WTC11 (cell line): ENCODE measurements at regions not wholly inside any gene's neighbourhood (a gene's known extent, or its start where the extent isn't known, plus 50 kb on each side); places are given as distances from the start of the nearest gene placed in this dataset.

Experiments used
- ATAC-seq: fragments of 200-7000 bp; cut with Tn5 transposase; 2 replicates; pipeline ENCODE4 v1.10.0; 2021; ENCODE audit warnings: mild to moderate bottlenecking, moderate library complexity
- CTCF ChIA-PET: fragments of 300-600 bp; sonication (Branson Sonifier 250); formaldehyde crosslinking; loops from one replicate; lab custom pipeline; 2021; ENCODE audit warnings: antibody characterized with exemption; lab: Charles Lee
- POLR2A ChIA-PET: fragments of 350-600 bp; sonication (Branson Sonifier 250); formaldehyde crosslinking; loops from one replicate; lab custom pipeline; 2021; ENCODE audit warnings: antibody characterized with exemption; lab: Charles Lee
- DNase-seq: peaks from one replicate; pipeline ENCODE4 v3.0.0; 2021; ENCODE audit warnings: low spot score
- H3K27ac Mint-ChIP-seq: 2 replicates; pipeline ENCODE4 v1.8.0; 2021; ENCODE audit warnings: mixed read lengths
- H3K27me3 Mint-ChIP-seq: 2 replicates; pipeline ENCODE4 v1.8.0; 2021; ENCODE audit warnings: low read depth, mild to moderate bottlenecking, moderate library complexity, mixed read lengths
- H3K36me3 Mint-ChIP-seq: 2 replicates; pipeline ENCODE4 v1.8.0; 2021; ENCODE audit warnings: mixed read lengths
- H3K4me1 Mint-ChIP-seq: 2 replicates; pipeline ENCODE4 v1.8.0; 2022; ENCODE audit warnings: mixed read lengths
- H3K4me3 Mint-ChIP-seq: 2 replicates; pipeline ENCODE4 v1.8.0; 2021; ENCODE audit warnings: mild to moderate bottlenecking, moderate library complexity, mixed read lengths
- H3K9me3 Mint-ChIP-seq: 2 replicates; pipeline ENCODE4 v1.8.0; 2021; ENCODE audit warnings: mixed read lengths
- ESRRA ChIP-seq: sonication (generic); formaldehyde crosslinking; IDR thresholded peaks from 2 replicates; pipeline ENCODE4 v1.8.1; 2022; ENCODE audit warnings: mild to moderate bottlenecking, missing genetic modification reagents, borderline replicate concordance
- FOXJ3 ChIP-seq: sonication (generic); formaldehyde crosslinking; IDR thresholded peaks from 2 replicates; pipeline ENCODE4 v1.9.0; 2021; ENCODE audit warnings: missing genetic modification reagents, mild to moderate bottlenecking, borderline replicate concordance
- FOXP1 ChIP-seq: sonication (generic); formaldehyde crosslinking; IDR thresholded peaks from 2 replicates; pipeline ENCODE4 v1.8.0; 2022; ENCODE audit warnings: missing genetic modification reagents, mild to moderate bottlenecking, moderate library complexity, borderline replicate concordance
- NR3C1 ChIP-seq: sonication (generic); formaldehyde crosslinking; conservative IDR thresholded peaks from 2 replicates; pipeline ENCODE4 v1.8.1; 2023; ENCODE audit warnings: low read depth, mild to moderate bottlenecking, missing genetic modification reagents
- OVOL2 ChIP-seq: fragments of 250-450 bp; sonication (Bioruptor Pico); IDR thresholded peaks from 2 replicates; pipeline ENCODE4 v1.9.0; 2021; ENCODE audit warnings: mild to moderate bottlenecking, borderline replicate concordance
- SMAD4 ChIP-seq: sonication (generic); formaldehyde crosslinking; IDR thresholded peaks from 2 replicates; pipeline ENCODE4 v1.8.0; 2022; ENCODE audit warnings: mild to moderate bottlenecking, missing genetic modification reagents
- SP1 ChIP-seq: sonication (generic); formaldehyde crosslinking; conservative IDR thresholded peaks from 2 replicates; pipeline ENCODE4 v1.8.1; 2022; ENCODE audit warnings: missing genetic modification reagents
- TEAD1 ChIP-seq: sonication (generic); formaldehyde crosslinking; IDR thresholded peaks from 2 replicates; pipeline ENCODE4 v1.8.0; 2022; ENCODE audit warnings: mild to moderate bottlenecking, missing genetic modification reagents
- TEAD4 ChIP-seq: sonication (generic); formaldehyde crosslinking; IDR thresholded peaks from 2 replicates; pipeline ENCODE4 v1.8.0; 2022; ENCODE audit warnings: mild to moderate bottlenecking, missing genetic modification reagents
- ZNF138 ChIP-seq: sonication (generic); formaldehyde crosslinking; conservative IDR thresholded peaks from 2 replicates; pipeline ENCODE4 v1.8.1; 2022; ENCODE audit warnings: mild to moderate bottlenecking, moderate library complexity, missing genetic modification reagents
- ZNF317 ChIP-seq: sonication (generic); formaldehyde crosslinking; IDR thresholded peaks from 2 replicates; pipeline ENCODE4 v1.8.1; 2023; ENCODE audit warnings: low read depth, mild to moderate bottlenecking, moderate library complexity, missing genetic modification reagents, borderline replicate concordance
- ZNF416 ChIP-seq: fragments of 250-450 bp; sonication (Bioruptor Pico); IDR thresholded peaks from 2 replicates; pipeline ENCODE4 v1.9.0; 2021; ENCODE audit warnings: mild to moderate bottlenecking, inconsistent platforms
- TF ChIP-seq, protein P1 (sequence below): sonication (generic); formaldehyde crosslinking; IDR thresholded peaks from 2 replicates; pipeline ENCODE4 v1.8.1; 2023; ENCODE audit warnings: mild to moderate bottlenecking, moderate library complexity, missing genetic modification reagents
- TF ChIP-seq, protein P2 (sequence below): sonication (generic); formaldehyde crosslinking; conservative IDR thresholded peaks from 2 replicates; pipeline ENCODE4 v1.8.1; 2022; ENCODE audit warnings: mild to moderate bottlenecking, missing genetic modification reagents
- TF ChIP-seq, protein P3 (sequence below): sonication (generic); formaldehyde crosslinking; IDR thresholded peaks from 2 replicates; pipeline ENCODE4 v1.8.0; 2022; ENCODE audit warnings: mild to moderate bottlenecking, missing genetic modification reagents
- TF ChIP-seq, protein P4 (sequence below): sonication (generic); formaldehyde crosslinking; IDR thresholded peaks from 2 replicates; pipeline ENCODE4 v1.8.1; 2022; ENCODE audit warnings: missing genetic modification reagents, borderline replicate concordance
- TF ChIP-seq, protein P5 (sequence below): sonication (generic); formaldehyde crosslinking; IDR thresholded peaks from 2 replicates; pipeline ENCODE4 v1.8.1; 2023; ENCODE audit warnings: mild to moderate bottlenecking, missing genetic modification reagents
- TF ChIP-seq, protein P6 (sequence below): fragments of 250-450 bp; sonication (Bioruptor Pico); IDR thresholded peaks from 2 replicates; pipeline ENCODE4 v1.8.0; 2021; ENCODE audit warnings: mild to moderate bottlenecking
- TF ChIP-seq, protein P7 (sequence below): sonication (generic); formaldehyde crosslinking; IDR thresholded peaks from 2 replicates; pipeline ENCODE4 v1.8.1; 2023; ENCODE audit warnings: mild to moderate bottlenecking, missing genetic modification reagents, moderate library complexity
- TF ChIP-seq, protein P8 (sequence below): sonication (generic); formaldehyde crosslinking; IDR thresholded peaks from 2 replicates; pipeline ENCODE4 v1.8.0; 2022; ENCODE audit warnings: mild to moderate bottlenecking, missing genetic modification reagents
- TF ChIP-seq, protein P9 (sequence below): sonication (generic); formaldehyde crosslinking; IDR thresholded peaks from 2 replicates; pipeline ENCODE4 v1.8.1; 2022; ENCODE audit warnings: low read depth, mild to moderate bottlenecking, moderate library complexity, missing genetic modification reagents, borderline replicate concordance

DNA sequence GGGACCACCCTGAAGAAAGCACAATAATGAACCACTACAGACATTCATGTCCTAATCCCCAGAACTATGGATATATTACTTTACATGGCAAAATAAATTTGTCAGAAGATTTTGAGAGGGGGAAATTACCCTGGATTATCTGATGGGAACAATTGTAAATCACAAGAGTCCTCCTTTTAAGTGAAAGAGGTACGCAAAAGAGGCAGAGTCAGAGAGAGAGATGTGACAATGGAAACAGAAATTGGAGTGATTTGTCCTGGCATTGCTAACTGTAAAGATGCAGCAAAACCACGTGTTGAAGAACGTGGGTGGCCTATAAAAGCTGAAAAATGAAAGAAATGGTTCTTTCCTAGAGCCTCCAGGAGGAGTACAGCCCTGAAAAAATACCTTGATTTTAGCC is 1121.4 kb upstream of the ALCAM start:
- ChIA-PET CTCF (no interaction called here), POLR2A (no interaction called here)
- TF ChIP-seq TEAD1 (CRISPR knock-in tag), result no peak
- TF ChIP-seq OVOL2 (CRISPR knock-in tag), result no peak
- TF ChIP-seq, protein P1, sequence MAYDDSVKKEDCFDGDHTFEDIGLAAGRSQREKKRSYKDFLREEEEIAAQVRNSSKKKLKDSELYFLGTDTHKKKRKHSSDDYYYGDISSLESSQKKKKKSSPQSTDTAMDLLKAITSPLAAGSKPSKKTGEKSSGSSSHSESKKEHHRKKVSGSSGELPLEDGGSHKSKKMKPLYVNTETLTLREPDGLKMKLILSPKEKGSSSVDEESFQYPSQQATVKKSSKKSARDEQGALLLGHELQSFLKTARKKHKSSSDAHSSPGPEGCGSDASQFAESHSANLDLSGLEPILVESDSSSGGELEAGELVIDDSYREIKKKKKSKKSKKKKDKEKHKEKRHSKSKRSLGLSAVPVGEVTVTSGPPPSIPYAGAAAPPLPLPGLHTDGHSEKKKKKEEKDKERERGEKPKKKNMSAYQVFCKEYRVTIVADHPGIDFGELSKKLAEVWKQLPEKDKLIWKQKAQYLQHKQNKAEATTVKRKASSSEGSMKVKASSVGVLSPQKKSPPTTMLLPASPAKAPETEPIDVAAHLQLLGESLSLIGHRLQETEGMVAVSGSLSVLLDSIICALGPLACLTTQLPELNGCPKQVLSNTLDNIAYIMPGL (CRISPR knock-in tag), result no peak
- no peak for TF ChIP-seq FOXJ3 (CRISPR knock-in tag)
- TF ChIP-seq, protein P2, sequence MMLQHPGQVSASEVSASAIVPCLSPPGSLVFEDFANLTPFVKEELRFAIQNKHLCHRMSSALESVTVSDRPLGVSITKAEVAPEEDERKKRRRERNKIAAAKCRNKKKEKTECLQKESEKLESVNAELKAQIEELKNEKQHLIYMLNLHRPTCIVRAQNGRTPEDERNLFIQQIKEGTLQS, result no peak
- TF ChIP-seq, protein P3, sequence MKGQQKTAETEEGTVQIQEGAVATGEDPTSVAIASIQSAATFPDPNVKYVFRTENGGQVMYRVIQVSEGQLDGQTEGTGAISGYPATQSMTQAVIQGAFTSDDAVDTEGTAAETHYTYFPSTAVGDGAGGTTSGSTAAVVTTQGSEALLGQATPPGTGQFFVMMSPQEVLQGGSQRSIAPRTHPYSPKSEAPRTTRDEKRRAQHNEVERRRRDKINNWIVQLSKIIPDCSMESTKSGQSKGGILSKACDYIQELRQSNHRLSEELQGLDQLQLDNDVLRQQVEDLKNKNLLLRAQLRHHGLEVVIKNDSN, result no peak
- TF ChIP-seq, protein P4, sequence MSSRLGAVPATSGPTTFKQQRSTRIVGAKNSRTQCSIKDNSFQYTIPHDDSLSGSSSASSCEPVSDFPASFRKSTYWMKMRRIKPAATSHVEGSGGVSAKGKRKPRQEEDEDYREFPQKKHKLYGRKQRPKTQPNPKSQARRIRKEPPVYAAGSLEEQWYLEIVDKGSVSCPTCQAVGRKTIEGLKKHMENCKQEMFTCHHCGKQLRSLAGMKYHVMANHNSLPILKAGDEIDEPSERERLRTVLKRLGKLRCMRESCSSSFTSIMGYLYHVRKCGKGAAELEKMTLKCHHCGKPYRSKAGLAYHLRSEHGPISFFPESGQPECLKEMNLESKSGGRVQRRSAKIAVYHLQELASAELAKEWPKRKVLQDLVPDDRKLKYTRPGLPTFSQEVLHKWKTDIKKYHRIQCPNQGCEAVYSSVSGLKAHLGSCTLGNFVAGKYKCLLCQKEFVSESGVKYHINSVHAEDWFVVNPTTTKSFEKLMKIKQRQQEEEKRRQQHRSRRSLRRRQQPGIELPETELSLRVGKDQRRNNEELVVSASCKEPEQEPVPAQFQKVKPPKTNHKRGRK, result no peak
- no peak for TF ChIP-seq ZNF317
- TF ChIP-seq, protein P5, sequence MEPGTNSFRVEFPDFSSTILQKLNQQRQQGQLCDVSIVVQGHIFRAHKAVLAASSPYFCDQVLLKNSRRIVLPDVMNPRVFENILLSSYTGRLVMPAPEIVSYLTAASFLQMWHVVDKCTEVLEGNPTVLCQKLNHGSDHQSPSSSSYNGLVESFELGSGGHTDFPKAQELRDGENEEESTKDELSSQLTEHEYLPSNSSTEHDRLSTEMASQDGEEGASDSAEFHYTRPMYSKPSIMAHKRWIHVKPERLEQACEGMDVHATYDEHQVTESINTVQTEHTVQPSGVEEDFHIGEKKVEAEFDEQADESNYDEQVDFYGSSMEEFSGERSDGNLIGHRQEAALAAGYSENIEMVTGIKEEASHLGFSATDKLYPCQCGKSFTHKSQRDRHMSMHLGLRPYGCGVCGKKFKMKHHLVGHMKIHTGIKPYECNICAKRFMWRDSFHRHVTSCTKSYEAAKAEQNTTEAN (CRISPR knock-in tag), result no peak
- TF ChIP-seq, protein P6, sequence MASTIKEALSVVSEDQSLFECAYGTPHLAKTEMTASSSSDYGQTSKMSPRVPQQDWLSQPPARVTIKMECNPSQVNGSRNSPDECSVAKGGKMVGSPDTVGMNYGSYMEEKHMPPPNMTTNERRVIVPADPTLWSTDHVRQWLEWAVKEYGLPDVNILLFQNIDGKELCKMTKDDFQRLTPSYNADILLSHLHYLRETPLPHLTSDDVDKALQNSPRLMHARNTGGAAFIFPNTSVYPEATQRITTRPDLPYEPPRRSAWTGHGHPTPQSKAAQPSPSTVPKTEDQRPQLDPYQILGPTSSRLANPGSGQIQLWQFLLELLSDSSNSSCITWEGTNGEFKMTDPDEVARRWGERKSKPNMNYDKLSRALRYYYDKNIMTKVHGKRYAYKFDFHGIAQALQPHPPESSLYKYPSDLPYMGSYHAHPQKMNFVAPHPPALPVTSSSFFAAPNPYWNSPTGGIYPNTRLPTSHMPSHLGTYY (CRISPR knock-in tag), result no peak
- no peak for TF ChIP-seq SMAD4 (CRISPR knock-in tag)
- TF ChIP-seq ESRRA (CRISPR knock-in tag), result no peak
- no peak for TF ChIP-seq SP1 (CRISPR knock-in tag)
- TF ChIP-seq ZNF416 (CRISPR knock-in tag), result no peak
- TF ChIP-seq, protein P7, sequence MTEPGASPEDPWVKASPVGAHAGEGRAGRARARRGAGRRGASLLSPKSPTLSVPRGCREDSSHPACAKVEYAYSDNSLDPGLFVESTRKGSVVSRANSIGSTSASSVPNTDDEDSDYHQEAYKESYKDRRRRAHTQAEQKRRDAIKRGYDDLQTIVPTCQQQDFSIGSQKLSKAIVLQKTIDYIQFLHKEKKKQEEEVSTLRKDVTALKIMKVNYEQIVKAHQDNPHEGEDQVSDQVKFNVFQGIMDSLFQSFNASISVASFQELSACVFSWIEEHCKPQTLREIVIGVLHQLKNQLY, result no peak
- TF ChIP-seq, protein P8, sequence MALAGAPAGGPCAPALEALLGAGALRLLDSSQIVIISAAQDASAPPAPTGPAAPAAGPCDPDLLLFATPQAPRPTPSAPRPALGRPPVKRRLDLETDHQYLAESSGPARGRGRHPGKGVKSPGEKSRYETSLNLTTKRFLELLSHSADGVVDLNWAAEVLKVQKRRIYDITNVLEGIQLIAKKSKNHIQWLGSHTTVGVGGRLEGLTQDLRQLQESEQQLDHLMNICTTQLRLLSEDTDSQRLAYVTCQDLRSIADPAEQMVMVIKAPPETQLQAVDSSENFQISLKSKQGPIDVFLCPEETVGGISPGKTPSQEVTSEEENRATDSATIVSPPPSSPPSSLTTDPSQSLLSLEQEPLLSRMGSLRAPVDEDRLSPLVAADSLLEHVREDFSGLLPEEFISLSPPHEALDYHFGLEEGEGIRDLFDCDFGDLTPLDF (CRISPR knock-in tag), result no peak
- no peak for TF ChIP-seq ZNF138 (CRISPR knock-in tag)
- DNase-seq (no peak), ATAC-seq (no peak)
- Mint-ChIP-seq H3K27ac (no peak overlapping the region; the same call in none of the 2 replicates), H3K9me3 (peaks cover 18% of the 10 kb centered on the region), H3K4me3 (no peak overlapping the region), H3K4me1 (peaks cover 23% of the 10 kb centered on the region), H3K36me3 (peaks cover 11% of the 10 kb centered on the region), H3K27me3 (no peaks in the 10 kb centered on the region)

DNA sequence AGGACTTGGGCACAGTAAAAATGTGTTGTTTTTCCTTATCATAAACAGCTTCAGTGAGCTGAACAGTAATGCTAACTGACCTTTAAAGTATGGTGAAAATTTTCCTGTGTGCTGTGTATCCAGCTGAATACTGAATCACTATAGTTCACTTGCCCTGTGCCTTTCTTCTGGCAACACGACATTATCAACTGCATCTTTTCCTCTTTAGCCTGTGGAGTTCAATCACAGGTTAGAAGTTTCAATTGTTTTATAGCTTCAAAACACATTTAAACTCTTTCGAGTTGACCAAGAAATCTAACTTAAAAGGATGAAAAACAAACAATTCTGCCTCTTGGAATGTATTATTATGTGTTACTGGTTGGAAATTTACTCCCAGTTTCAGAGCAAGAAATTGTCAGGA is 1120.7 kb upstream of the ALCAM start:
- DNase-seq (no peak), ATAC-seq (no peak)
- POLR2A ChIA-PET, result no interaction called here
- no peak overlapping the region for H3K4me3 Mint-ChIP-seq
- peaks cover 9% of the 10 kb centered on the region for H3K36me3 Mint-ChIP-seq
- peaks cover 23% of the 10 kb centered on the region for H3K4me1 Mint-ChIP-seq
- TF ChIP-seq, protein P9, sequence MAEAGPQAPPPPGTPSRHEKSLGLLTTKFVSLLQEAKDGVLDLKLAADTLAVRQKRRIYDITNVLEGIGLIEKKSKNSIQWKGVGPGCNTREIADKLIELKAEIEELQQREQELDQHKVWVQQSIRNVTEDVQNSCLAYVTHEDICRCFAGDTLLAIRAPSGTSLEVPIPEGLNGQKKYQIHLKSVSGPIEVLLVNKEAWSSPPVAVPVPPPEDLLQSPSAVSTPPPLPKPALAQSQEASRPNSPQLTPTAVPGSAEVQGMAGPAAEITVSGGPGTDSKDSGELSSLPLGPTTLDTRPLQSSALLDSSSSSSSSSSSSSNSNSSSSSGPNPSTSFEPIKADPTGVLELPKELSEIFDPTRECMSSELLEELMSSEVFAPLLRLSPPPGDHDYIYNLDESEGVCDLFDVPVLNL (CRISPR knock-in tag), result no peak
- TF ChIP-seq NR3C1 (no peak), ZNF138 (CRISPR knock-in tag) (no peak), TEAD4 (CRISPR knock-in tag) (no peak), ZNF317 (no peak), FOXP1 (CRISPR knock-in tag) (no peak)
- H3K9me3 Mint-ChIP-seq, result peaks cover 15% of the 10 kb centered on the region
- no peak overlapping the region for H3K27ac Mint-ChIP-seq
- CTCF ChIA-PET, result no interaction called here
- H3K27me3 Mint-ChIP-seq, result no peaks in the 10 kb centered on the region
